Brain microvascular endothelial cell (primary cell): ENCODE measurements at regions not wholly inside any gene's neighbourhood (a gene's known extent, or its start where the extent isn't known, plus 50 kb on each side); places are given as distances from the start of the nearest gene placed in this dataset.

ENCODE experiments used
- DNase-seq: peaks from one replicate; pipeline ENCODE4 v3.0.0-alpha.2; 2020
- H3K27ac ChIP-seq: fragments of 250-450 bp; sonication (Bioruptor Pico); 2 replicates; pipeline ENCODE4 v1.5.1; 2020; ENCODE audit warnings: mild to moderate bottlenecking, moderate library complexity
- H3K27me3 ChIP-seq: fragments of 250-450 bp; sonication (Bioruptor Pico); replicated peaks from 2 replicates; pipeline ENCODE4 v1.5.1; 2020; ENCODE audit warnings: mild to moderate bottlenecking
- H3K36me3 ChIP-seq: fragments of 250-450 bp; sonication (Bioruptor Pico); replicated peaks from 2 replicates; pipeline ENCODE4 v1.5.1; 2020; ENCODE audit warnings: mild to moderate bottlenecking
- H3K4me3 ChIP-seq: 2 replicates; pipeline ENCODE4 v1.5.1; 2011; ENCODE audit warnings: low read depth, mild to moderate bottlenecking, control low read depth, low read length, moderate library complexity
- in situ Hi-C: cut with HindIII; loops from 2 replicates; pipeline ENCODE4 v1.10.0; 2017; ENCODE audit warnings: low sequenced_read_pairs, low pct_ligation_motif_present
- TF ChIP-seq, protein P1 (sequence below): IDR thresholded peaks from 2 replicates; pipeline ENCODE4 v1.5.1; 2011; ENCODE audit warnings: low read depth, mild to moderate bottlenecking, moderate library complexity, low read length, control low read depth, inconsistent platforms; ENCODE audit errors: missing control alignments

DNA sequence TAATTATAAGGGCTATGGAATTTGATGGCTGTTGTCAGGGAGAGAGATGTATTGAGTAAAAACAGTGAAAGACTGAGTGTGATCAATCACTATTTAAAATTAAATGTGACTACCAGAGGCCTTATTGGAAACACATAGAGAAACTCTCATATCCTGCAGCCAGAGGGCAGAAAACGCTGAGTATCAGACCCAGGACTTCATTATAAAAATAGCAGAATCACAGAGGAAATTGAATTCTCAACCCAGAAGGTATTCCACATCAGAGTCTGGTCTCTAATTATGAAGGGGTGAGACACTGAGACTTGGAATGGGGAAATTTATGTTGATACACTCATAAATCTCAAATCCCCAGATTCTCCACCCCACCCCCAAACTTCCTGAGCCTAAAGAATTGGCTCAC, 69.5 kb upstream of the IL6 start:
- in situ Hi-C loops: no loop called here
- no peak overlapping the region for H3K4me3 ChIP-seq
- H3K27me3 ChIP-seq: no peaks in the 10 kb centered on the region
- no peaks in the 10 kb centered on the region for H3K36me3 ChIP-seq
- H3K27ac ChIP-seq: no peak overlapping the region
- DNase-seq: no peak
- TF ChIP-seq, protein P1, sequence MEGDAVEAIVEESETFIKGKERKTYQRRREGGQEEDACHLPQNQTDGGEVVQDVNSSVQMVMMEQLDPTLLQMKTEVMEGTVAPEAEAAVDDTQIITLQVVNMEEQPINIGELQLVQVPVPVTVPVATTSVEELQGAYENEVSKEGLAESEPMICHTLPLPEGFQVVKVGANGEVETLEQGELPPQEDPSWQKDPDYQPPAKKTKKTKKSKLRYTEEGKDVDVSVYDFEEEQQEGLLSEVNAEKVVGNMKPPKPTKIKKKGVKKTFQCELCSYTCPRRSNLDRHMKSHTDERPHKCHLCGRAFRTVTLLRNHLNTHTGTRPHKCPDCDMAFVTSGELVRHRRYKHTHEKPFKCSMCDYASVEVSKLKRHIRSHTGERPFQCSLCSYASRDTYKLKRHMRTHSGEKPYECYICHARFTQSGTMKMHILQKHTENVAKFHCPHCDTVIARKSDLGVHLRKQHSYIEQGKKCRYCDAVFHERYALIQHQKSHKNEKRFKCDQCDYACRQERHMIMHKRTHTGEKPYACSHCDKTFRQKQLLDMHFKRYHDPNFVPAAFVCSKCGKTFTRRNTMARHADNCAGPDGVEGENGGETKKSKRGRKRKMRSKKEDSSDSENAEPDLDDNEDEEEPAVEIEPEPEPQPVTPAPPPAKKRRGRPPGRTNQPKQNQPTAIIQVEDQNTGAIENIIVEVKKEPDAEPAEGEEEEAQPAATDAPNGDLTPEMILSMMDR: peak; percentile 36

DNA sequence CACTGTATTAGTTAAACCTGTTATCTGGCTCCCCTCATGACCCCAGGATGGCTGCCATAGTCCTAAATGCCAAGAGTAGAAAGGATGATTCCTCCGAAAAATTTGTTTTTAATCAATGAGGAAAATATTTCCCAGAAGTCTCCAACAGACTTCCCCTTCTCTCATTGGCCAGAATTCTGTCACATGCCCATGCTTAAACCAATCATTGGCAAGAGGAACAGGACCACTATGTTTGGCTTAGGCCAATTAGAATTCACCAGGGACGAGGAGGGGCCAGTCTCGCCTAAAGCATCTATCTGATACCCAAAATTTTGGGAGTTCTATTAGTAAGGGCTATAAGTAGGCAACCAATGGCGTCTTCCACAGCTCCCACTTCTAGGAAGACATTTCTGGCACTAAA, 71.2 kb upstream of the IL6 start:
- Histone ChIP-seq H3K36me3 (no peaks in the 10 kb centered on the region), H3K27me3 (no peaks in the 10 kb centered on the region), H3K27ac (no peak overlapping the region), H3K4me3 (no peak overlapping the region)
- no peak for DNase-seq
- in situ Hi-C loops: no loop called here
- TF ChIP-seq, protein P1: no peak

DNA sequence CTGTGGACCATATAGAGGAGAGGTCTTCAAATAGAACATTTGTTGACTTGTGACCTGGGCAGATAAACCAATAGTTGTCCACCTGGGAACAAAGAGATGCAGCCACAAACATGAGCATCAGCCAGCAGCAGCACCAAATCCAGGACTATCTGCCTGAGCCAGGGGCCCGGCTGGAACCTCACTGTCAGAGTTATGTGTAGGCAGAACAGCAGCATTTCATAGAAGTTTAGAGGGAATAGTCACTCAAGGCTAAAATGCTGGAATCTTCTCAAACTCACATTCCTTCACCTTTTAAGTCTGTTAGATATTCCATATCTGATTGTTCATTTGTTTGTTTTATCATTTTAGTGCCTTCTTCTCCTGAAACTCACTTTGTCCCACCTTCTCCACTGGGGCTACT, 72.2 kb upstream of the IL6 start:
- no peak for DNase-seq
- Histone ChIP-seq H3K27me3 (no peaks in the 10 kb centered on the region), H3K36me3 (no peaks in the 10 kb centered on the region), H3K4me3 (no peak overlapping the region), H3K27ac (no peak overlapping the region)
- TF ChIP-seq, protein P1: no peak
- in situ Hi-C loops: no loop called here

DNA sequence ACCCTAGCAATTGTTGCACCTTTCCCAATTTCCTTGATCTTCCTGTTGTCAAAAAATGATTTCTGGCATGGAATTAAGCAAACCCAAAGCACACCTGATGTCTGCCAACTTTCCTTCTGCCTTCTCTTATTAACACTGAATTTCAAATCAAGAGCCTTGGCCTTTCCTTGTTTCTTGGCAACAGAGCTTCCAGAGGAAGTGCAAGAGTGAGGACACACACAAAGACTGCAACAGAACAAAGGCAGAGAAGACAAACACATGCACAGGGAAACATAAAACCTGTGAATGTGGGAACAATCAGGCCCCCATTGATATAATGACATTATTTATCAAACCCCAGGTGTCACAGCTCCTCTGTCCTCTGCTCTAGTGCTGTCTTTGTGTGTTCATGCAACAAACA, 73.0 kb upstream of the IL6 start:
- no peak for DNase-seq
- Histone ChIP-seq H3K27me3 (no peaks in the 10 kb centered on the region), H3K4me3 (no peak overlapping the region), H3K27ac (no peak overlapping the region), H3K36me3 (no peaks in the 10 kb centered on the region)
- TF ChIP-seq, protein P1: no peak
- in situ Hi-C loops: no loop called here

GRCh38 chr7:22651534-22652243, 75.3 kb upstream of the IL6 start:
- no peak overlapping the region for H3K4me3 ChIP-seq
- H3K27ac ChIP-seq: peak overlapping the region; percentile 65
- in situ Hi-C loops: no loop called here
- DNase-seq: peak; percentile 74
- no peaks in the 10 kb centered on the region for H3K36me3 ChIP-seq
- TF ChIP-seq, protein P1: no peak
- H3K27me3 ChIP-seq: no peaks in the 10 kb centered on the region

GRCh38 chr7:22651036-22651435, 76.0 kb upstream of the IL6 start:
- H3K4me3 ChIP-seq: no peak overlapping the region
- DNase-seq: no peak
- TF ChIP-seq, protein P1: no peak
- H3K27me3 ChIP-seq: no peaks in the 10 kb centered on the region
- in situ Hi-C loops: no loop called here
- no peaks in the 10 kb centered on the region for H3K36me3 ChIP-seq
- H3K27ac ChIP-seq: peak overlapping the region; percentile 65
